Activated CD4-positive, alpha-beta T cell treated with anti-CD3 and anti-CD28 coated beads, Interleukin-2, amount 50 U/mL, for 48 hours (primary cell): ENCODE measurements at regions not wholly inside any gene's neighbourhood (a gene's known extent, or its start where the extent isn't known, plus 50 kb on each side); places are given as distances from the start of the nearest gene placed in this dataset.
"Not testable (repeated sequence)": the region's sequence is repeated elsewhere in the genome, so short reads cannot be mapped to it uniquely, and the experiment has no call there.

ENCODE experiments used
- DNase-seq, 2 experiments: peaks; one replicate each; pipeline ENCODE4 v3.0.0-alpha.2; 2020

DNA sequence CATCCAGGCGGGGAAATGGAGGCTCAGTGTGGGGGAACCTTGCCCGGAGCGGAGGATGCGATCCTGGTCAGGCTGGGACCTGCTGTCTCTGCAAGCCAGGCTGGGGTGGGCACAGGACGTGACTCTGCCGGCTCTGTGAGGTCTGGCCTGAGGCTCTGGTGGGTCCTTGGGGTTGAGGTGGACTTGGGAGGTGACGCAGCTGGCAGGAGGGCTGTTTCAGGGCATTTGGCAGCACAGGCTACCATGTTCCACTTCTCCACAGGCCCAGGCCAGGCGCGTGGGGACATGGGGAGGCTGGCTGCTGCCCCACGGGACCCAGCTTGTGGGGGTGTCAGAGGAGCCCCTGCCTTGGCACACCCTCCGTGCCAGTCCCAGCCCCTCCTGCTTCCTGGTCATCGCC is 1199.7 kb downstream of the BRD1 start:
- DNase-seq: no peak

DNA sequence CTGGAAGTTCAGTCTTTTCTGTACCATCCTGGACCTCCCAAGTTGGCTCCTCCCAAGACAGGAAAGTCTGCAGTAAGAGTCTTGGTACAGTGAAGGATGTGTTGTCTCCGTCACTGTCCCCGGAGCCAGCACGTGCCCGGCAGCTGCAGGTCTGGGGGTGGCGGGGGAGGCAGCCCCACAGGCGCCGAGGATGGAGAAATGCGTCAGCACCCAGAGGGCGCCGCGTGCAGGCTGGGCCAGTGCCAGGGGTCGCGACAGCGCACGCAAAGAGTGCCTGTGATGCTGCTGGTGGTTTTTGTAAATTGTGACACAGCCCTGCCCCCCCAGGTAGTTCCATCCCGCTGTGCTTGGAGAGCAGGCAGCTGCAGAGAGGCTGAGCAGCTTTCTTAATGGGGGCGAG is 1200.5 kb downstream of the BRD1 start:
- DNase-seq: no peak

DNA sequence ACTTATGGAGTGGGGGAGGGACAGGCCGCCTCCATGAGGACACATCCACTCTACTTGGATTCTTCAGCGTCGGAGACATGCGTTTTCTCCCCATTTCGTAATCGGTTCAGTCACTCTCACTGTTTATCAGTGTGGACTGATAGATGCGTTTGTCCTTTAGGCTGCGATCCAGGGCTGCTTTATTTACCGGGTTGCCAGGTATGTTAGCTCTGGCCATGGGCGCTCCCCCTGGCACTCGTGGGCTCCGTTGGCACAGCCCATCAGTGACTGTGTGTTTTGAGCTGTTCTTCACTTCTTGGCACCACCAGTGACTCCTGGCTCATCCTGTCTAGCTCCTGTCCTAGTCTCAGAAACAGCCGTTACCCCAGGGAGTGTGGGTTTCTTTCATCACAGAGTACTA is 1203.3 kb downstream of the BRD1 start:
- DNase-seq: no peak

DNA sequence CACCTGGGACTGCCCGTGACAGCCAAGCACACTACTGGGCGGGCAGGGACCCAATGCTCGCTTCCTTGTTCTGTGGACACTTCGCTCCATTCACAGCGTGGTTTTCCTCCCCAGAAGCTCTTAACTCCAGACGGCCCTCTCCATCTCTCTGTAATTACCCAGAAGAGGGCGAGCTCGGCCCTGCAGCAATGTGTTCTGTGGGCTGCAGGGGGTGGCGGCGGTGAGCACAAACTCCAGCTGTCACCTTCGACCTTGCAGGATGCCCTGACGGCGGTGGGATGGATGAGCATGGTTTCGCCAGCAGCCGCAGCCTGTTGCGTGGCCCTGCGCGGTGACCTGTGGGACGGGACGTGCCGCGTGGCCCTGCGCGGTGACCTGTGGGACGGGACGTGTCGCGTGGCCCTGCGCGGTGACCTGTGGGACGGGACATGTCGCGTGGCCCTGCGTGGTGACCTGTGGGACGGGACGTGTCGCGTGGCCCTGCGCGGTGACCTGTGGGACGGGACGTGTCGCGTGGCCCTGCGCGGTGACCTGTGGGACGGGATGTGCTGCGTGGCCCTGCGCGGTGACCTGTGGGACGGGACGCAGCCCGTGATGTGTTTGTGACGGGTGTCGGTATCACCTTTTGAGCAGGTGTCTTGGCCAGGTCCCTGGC is 1204.7 kb downstream of the BRD1 start:
- DNase-seq: no peak

DNA sequence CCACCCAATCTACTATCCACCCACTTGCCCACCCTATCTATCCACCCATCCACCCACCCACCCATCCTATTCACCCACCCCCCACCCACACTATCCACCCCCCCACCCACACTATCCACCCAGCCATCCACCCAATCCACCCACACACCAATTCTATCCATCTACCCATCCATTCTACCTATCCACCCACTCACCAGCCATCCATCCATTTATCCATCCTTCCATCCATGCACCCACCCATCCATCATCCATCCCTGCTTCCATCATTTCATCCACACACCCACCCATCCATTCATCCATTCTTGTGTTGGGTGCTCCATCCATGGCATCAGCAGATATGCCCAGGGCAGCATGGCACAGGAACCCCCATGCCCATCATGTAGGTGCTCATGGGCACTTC is 1206.6 kb downstream of the BRD1 start:
- DNase-seq: no peak

DNA sequence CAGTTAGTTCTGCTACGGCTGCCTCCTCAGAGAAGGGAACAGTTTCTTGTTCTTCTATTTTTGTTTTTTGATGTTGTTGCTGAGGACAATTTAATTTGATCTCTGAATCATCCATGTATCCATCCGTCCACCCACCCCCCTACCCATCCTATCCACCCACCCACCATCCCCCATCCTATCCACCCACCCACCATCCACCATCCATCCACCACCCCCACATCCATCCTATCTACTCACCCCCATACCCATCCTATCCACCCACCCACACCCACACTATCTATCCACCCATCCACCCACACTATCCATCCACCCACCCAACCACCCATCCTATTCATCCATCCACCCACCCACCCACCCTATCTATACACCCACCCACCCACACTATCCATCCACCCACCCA is 1207.2 kb downstream of the BRD1 start:
- not testable (repeated sequence) for DNase-seq

DNA sequence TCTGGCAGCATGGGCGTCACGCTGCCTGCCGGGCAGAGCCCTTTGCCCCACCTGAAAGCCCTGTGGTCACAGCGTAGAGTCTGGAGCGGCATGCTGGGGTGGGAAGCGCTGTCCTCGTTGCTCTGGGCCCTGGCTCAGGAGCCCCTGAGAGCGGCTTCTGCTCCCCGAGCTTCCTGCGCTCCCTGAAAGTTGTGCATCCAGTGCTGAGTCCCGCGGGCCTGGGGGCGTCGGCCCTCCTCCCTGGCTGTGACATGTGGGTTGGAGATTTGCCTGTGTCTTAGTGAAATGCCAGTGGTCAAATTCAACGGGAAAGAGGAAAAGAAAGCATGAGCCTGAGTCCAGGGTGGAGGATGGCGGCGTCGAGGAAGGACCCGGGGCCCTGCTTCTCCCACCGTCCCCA is 1208.0 kb downstream of the BRD1 start:
- no peak for DNase-seq

DNA sequence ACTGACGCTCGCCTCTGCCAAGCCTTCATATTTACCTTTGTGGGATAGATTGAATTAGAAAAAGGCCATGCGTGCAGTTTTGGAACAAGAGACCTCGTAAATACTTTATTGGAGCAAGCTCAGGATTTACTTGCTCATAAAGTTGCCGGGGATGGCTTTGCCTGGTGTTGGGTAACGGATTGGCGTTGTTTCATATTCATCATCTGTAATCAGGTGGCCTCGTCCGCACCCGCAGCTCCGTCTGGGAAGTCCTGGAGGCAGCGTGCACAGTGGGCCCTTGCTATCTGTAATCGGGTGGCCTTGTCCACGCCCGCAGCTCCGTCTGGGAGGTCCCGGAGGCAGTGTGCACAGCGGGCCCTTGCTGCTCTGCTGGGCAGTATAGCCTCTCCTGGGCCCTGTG is 1209.3 kb downstream of the BRD1 start:
- no peak for DNase-seq

DNA sequence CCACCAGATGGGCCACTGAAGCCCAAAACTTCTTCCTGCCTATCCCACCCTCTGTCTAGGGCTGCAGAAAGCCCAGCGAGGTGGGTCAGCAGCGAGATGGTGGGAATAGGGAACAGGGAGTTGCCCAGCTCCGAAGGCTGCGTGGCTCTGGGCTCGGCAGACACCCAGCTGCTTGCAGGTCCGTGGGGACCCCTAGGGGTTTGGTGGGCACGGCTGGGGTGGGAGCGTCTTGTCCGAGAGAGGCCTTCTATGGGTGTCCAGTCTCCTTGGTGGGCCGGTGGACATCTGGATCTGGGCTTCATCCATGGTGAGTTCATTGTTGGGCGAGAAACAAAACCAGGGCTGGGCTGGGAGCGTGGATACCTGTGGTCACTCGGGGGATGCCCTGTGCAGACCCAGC is 1211.0 kb downstream of the BRD1 start:
- no peak for DNase-seq

DNA sequence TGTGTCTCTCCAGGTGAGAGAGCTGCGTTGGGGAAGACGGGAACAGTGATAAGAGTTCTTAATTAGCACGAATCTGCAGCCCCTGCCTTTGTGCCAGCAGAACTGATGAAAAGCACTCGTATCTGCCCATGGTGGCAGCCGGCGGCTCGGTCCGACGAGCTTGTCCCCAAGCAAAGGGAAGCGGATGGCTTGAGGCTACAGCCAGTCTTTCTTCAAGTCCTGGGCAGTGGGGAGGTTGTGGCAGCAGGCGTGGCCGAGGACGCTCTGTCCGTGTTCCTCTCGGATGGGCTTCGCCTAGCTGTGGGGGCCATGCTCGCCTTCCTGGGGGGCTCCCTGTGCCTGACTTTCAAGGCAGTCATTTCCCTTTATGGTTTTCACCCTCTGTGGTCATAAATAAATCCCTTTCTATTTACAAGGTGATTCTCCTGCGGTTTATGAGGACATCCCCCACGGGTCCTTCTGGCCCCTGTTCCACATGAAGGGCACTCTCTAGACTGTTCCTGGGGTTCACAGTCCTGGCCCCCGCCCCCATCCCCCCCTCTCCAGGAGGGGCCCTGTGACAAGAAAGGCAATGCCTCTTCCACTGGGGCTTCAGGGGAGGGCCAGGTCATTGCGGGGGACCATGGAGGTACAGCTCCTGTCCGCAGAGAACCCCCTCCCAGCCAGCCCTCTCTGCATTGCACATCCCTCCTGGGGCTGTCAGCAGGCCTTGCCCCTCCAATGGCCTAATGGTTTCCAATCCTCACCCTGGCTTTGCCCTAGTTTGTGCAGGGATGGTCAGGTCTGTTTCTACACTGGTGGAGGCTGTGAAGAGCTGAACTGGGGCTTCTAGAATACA is 1212.3 kb downstream of the BRD1 start:
- DNase-seq: no peak

DNA sequence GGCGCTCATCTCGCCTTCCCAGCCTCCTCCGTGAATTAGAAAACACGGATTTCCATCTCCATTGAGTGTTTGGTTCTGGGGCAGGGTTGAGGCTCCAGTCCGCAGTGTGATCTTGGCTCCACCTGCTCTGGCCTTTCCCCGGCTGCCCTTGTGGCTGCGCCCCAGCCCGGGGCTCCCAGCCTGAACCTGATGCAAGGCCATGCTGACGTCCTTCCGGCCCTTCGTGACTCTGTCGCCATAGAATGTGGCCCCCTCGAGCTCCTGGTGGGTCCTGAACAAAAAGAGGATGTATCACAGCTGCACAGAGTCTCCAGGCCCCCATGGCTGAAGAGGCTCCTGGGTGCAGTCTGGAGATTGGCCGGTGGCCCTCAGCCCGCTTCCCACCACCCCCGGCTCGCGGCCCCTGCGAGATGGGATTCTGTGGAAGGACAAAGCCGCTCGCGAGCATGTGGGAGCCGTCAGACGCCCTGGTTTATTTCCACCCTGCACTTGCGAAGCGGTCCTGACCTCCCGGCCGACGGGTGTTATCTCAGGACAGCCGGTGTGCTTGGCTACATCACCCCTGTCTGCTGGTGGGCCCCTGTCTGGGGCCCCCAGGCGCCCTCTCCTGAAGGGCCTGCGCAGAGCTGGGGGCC is 1214.0 kb downstream of the BRD1 start:
- DNase-seq: no peak

DNA sequence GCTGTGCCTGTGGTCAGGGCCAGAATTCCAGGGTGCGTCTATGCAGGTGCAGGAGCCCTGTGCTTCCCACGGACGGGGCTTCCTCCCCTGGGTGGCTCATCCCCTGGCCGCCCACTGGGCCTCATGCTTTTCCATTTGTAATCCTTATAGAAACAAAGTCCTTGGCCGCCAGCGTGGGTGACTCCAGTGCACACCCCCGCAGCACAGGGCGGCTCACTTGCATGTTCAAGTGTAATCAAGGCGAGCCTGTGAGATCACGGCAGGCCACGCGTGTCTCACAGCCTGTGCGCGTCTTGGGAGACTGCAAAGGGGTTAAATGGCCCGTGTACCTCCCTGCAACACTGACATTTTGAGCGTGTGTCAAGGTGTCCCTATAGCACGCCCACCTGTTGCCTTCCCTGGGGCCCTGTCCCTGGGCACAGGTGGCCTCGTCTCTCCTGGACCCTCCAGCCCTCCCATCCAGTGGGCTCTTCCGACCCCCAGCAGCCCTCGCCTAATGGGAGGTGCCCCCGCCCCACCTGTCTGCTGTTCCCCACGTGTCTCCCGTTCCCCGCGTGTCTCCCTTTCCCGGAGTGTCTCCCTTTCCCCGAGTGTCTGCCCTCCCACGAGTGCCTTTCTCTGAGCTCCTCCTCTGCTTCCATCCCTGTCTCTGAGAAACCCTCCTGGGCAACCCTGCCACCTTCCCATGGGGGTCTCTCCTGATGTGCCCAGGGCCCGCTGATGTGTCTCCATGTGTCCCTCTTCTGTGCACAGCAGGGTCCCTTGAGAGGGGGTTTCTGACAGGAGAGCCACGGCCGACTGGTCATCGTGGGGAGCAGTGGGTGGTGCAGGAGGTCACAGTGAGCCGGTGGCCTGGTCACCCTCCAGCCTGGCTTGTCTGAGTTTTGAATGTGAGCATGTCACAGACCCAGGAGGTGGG is 1215.3 kb downstream of the BRD1 start:
- DNase-seq: no peak

DNA sequence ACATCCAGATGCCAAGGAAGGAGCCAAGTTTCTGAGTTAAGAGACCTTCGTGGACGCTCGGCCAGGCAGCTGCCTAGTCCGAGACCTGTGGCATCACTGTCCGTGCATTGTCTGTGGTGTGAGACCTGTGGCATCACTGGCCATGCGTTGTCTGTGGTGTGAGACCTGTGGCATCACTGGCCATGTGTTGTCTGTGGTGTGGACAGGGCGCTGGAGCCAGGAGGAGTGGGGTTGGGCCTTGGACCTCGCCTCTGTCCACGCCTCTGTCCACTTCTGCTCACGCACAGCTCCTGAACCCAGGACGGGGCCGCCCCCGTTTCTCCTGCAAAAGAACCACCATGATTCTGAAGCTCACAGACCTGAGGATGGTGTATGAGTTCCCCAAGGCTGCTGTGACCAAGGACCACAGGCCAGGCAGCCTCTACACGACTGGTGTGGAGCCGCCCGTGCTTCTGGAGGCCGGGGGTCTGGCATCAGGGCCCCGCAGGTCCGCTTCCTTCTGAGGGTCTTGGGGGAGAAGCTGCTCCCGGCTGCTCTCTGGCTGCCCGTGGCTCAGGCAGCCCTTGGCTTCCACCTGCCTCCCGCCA is 1218.3 kb downstream of the BRD1 start:
- DNase-seq: no peak

DNA sequence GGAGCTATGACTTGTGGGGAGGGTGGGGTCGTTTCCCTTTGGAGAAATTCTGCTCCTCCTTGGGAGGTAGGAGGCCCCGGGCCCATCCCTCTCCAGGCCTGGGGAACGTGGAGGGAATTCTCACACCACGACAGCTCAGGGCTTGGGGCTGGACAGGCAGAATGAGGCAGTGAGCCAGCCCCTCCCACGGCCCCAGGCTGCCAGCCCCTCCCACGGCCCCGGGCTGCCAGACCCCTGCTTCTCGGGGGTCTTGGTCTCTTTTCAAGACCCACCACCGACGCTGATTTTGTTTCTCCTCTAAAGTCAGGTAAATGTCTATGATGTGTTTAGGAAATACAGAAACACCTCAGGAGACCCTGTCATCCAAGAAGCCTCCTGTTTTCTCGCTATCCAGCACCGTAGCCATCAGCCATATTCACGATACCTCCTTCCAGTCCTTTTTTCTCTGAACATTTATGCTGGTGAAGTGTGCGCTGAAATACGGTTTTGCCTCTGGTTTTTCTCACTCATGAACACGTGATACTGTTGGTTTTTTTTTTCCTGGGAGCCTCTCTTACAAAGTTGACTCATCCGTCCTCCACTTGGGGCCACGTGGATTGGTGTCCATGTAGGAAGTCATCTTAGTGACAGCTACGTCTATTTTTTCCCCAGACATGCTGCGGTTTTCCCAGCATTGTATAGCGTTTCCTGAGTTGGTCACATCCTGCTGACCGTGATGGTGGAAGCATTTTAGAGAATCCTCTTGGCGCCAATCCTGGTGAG is 1219.6 kb downstream of the BRD1 start:
- no peak for DNase-seq

DNA sequence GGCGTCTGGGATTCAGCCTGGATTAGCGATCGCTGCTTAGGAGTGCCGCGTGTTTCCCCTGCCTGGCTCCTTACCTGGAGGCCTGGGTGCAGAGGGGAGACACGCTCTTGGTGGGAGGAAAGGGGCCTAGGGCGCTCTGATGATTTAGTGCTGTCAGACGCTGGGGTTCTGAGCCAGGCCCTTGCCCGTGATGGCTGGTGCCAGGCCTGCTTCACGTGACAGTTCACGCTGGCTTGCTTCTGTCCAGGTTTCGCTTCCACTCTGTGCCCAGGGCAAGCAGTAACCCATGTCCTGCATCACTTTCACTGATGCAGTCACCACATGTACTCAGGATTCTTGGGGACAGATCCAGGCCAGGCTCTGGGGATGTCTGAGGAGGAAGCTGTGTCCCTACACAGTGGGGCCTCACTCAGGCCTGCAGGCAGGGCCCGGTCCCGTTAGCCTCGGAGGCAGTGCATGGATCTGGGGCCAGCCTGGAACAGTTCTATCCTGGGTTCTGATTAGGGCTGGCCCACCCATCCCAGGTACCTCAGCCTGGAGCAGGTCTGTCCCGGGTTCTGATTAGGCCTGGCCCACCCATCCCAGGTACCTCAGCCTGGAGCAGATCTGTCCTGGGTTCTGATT is 1220.9 kb downstream of the BRD1 start:
- no peak for DNase-seq

DNA sequence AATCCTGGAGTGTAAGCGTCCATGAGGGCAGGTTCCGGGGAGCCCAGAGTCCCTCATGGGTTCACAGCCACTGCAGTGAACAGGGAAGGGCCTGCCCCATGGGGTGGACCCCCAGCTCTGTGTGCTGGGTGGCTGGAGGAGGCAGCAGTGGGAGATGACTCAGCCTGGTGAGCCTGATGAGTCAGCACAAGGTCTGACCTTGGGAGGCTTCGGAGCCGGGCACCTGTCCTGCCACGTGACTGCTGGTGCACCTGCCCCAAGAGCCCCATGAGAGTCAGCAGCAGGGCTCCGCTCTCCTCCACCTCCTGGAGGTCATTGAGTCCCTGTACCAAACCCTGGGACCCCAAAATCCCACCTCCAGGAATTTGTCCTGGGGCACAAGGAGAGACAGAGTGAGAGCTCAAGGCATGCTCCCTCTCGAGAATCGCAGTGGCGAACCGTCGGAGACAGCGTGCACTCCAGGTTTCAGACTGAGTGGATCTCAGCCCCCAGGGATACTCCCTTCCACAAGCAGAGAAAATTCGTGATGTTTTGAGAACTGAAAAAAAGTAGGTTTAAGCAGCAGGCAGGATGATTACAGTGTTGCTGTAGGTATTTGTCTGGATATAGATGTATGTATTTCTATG is 1221.7 kb downstream of the BRD1 start:
- no peak for DNase-seq

DNA sequence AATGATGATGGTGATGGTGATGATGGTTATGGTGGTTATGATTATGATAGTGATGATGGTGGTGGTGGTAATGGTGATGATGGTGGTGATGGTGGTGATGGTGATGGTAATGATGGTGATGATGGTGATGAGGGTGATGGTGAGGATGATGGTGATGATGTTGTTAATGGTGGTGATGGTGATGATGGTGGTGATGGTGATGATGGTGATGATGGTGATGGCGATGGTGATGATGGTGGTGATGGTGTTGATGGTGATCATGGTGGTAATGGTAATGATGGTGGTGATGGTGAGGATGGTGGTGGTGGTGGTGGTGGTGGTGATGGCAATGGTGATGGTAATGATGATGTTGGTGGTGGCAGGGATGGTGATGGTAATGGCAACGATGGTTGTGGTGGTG is 1222.5 kb downstream of the BRD1 start:
- DNase-seq: no peak

DNA sequence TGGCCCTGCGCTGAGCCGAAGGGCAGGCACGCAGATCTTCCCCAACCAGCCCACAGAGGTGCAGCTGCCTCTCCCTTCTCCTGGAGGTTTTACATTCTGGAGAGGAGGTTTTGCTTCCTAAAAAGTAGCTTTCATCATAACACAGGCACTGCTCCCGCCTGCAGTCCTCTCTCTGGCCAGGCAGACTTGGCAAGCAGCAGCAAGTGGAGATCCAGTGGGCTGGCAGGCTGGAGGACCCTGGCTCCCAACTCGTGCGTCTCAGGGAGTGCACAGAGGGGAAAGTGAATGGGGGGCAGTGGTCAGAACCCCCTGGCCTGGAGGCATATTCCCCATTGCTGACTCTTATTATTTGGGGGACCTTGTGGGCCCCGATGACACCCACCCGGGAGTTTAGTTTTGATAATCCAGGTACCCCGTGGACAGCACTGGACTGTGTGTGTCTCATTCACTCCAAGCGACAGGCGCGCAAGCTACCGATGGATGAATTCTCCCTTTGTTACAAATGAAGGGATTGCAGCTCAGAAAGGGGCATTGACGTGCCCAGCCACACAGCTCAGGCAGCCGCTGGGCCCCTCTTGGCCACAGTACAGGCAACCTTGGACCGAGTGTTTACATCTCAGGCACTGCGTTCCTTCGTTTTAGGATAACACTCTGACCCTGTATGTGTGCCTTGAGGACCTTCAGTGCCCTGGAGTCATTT is 1223.9 kb downstream of the BRD1 start:
- no peak for DNase-seq

DNA sequence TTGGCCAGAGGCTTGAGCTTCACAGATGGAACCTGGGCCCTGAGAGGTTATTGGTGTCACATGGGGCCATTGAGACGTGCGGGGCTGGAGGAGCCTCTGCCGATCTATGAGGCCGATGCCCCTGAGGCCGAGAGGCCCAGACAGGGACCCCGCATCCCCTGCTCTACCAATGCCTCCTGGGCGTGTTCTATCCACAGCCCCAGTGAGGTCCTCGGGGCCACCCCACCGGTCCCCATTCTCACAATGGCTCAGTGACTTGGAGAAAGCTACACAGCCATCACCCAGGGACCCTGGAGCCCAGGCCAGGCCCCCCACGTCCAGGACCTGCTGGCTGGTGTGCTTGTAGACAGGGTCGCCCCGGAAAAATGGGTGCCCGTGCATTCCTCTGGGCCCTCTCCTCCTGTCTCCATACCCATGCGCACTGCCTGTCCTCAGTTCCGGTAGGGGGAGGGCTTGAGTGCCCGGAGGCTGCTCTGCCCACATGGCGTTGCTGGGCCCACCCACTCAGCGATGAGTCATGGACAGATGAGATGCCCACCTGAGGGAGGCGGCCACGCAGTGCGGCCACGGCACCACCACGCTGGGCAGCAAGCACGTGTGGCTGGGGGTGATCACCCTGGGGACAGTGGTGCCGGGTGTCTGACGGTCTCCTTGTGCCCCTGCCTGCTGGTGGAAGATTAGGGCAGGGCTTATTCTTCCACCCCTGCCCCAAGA is 1224.7 kb downstream of the BRD1 start:
- no peak for DNase-seq

DNA sequence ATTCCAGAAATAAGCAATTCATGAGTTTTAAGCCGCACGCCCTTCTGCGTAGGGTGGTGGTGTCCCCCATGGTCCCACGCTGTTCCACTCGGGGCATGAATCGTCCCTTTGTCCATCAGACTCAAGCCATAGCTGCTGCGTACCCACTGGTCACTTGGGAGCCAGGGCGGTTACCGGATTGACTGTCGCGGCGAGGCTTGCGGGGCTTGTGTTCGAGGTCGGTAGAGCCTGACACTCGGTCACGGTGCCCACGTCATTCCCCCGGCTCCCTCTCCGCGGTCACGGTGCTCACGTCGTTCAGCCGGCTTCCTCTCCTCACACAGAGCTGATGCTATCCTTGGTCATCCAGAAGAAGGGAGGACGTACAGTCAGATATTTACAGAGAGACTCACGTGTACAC is 1227.0 kb downstream of the BRD1 start:
- no peak for DNase-seq
